ENCODE measurements at regions not wholly inside any gene's neighbourhood (a gene's known extent, or its start where the extent isn't known, plus 50 kb on each side); places are given as distances from the start of the nearest gene placed in this dataset.

DNA sequence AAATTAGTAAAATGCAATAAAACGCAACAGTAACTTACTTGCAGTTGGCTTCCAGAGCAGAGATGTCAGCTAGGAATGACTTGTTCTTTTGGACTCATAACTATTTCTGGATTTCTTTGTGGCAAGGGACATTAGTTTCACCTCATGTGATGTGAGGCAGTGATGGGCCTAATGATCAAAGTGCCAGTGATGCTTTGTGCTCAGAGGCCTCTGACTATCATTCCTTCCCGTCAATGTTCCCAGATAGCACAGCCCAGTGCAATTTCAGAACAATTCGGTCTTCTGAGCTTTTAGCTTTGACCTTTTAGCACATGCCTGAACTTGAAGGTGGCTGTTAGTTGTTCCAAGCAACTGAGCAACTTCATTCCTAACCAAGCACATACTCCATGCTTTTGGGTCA is 596.8 kb downstream of the TFAP2B start:
- no peak overlapping the region for H2AFZ ChIP-seq (ENCODE audit: low read depth)
- H3K27ac ChIP-seq: no peak overlapping the region
- H3K4me2 ChIP-seq: no peak overlapping the region
- H3K27me3 ChIP-seq (ENCODE audit: insufficient read depth, low read depth): no peaks in the 10 kb centered on the region
- no peak overlapping the region for H3K4me3 ChIP-seq (IDR thresholded peaks at IDR 0.05; ENCODE audit: insufficient read depth, low read depth, low read length)
- H4K20me1 ChIP-seq (ENCODE audit: insufficient read depth): no peaks in the 10 kb centered on the region
- H3K9ac ChIP-seq: no peak overlapping the region
- no peaks in the 10 kb centered on the region for H3K4me1 ChIP-seq (ENCODE audit: low read depth, poor library complexity, severe bottlenecking)
- H3K36me3 ChIP-seq (ENCODE audit: insufficient read depth): no peaks in the 10 kb centered on the region
- TF ChIP-seq, protein P1, sequence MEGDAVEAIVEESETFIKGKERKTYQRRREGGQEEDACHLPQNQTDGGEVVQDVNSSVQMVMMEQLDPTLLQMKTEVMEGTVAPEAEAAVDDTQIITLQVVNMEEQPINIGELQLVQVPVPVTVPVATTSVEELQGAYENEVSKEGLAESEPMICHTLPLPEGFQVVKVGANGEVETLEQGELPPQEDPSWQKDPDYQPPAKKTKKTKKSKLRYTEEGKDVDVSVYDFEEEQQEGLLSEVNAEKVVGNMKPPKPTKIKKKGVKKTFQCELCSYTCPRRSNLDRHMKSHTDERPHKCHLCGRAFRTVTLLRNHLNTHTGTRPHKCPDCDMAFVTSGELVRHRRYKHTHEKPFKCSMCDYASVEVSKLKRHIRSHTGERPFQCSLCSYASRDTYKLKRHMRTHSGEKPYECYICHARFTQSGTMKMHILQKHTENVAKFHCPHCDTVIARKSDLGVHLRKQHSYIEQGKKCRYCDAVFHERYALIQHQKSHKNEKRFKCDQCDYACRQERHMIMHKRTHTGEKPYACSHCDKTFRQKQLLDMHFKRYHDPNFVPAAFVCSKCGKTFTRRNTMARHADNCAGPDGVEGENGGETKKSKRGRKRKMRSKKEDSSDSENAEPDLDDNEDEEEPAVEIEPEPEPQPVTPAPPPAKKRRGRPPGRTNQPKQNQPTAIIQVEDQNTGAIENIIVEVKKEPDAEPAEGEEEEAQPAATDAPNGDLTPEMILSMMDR (conservative IDR thresholded peaks at IDR 0.05; ENCODE audit: low read depth, low read length): no peak
- H3K79me2 ChIP-seq (ENCODE audit: insufficient read depth, low read depth): no peaks in the 10 kb centered on the region

DNA sequence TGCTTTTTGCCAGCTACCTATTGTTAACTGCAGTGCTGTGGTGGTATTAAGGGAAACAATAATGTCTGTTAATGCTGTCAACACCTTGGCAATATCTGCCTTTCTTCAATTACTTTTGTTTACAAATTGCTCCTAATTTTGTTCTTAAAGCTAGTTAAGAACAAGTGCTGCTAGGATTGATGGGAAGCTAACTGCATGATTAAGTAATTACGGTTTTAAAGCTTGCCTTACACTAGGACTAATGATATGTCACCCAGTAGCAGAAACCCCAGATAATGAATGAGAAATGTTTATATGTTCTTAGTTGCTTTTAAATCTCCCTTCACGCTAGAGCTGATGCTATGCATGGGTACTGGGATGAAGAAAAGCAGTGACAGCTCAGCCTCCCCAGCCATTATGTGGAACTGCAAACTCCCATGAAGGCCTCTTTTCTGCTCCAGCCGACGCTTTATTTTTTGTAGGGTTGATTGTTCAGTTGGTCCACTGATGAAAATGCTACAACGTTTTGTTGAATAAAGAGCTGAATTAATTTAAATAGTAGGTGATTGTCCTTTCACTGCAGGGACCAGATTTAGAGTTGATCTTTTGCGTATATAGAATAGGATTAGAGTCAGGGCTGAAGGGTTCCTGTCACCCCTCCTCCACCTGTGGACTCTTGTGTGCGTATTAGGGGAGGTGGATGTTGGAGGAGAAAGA is 610.5 kb downstream of the TFAP2B start:
- TF ChIP-seq, protein P1 (conservative IDR thresholded peaks at IDR 0.05; ENCODE audit: low read depth, low read length): no peak
- H4K20me1 ChIP-seq (ENCODE audit: insufficient read depth): no peaks in the 10 kb centered on the region
- H3K79me2 ChIP-seq (ENCODE audit: insufficient read depth, low read depth): no peaks in the 10 kb centered on the region

DNA sequence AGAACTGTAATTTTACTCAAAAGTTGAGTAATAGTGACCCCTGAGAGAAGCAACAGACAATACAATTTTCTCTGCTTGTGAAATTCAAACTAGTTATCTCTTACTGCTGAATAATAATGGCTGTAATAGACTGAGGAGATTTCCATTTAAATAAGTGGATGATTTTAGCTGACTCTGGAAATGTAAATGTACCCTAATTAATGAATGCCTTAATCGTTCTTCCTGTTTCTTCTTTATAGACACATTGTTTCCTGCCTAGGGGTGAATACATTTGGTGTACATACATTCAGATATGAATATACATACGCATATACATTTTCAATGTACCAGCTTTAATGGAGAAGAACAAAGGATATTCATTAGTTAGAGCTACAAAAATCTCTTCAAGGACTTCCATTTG is 611.9 kb downstream of the TFAP2B start:
- Histone ChIP-seq H3K9ac (no peak overlapping the region), H3K27me3 (ENCODE audit: insufficient read depth, low read depth) (no peaks in the 10 kb centered on the region), H3K79me2 (ENCODE audit: insufficient read depth, low read depth) (no peaks in the 10 kb centered on the region), H4K20me1 (ENCODE audit: insufficient read depth) (no peaks in the 10 kb centered on the region), H3K4me2 (no peak overlapping the region), H2AFZ (ENCODE audit: low read depth) (no peak overlapping the region), H3K4me3 (IDR thresholded peaks at IDR 0.05; ENCODE audit: insufficient read depth, low read depth, low read length) (no peak overlapping the region), H3K27ac (no peak overlapping the region), H3K36me3 (ENCODE audit: insufficient read depth) (no peaks in the 10 kb centered on the region), H3K4me1 (ENCODE audit: low read depth, poor library complexity, severe bottlenecking) (no peaks in the 10 kb centered on the region)
- TF ChIP-seq, protein P1 (conservative IDR thresholded peaks at IDR 0.05; ENCODE audit: low read depth, low read length): no peak

More for the DNA sequence above, 610.5 kb downstream of the TFAP2B start:
- Histone ChIP-seq H3K36me3 (ENCODE audit: insufficient read depth) (no peaks in the 10 kb centered on the region), H3K4me3 (IDR thresholded peaks at IDR 0.05; ENCODE audit: insufficient read depth, low read depth, low read length) (no peak overlapping the region), H3K4me2 (no peak overlapping the region), H3K4me1 (ENCODE audit: low read depth, poor library complexity, severe bottlenecking) (no peaks in the 10 kb centered on the region), H3K27me3 (ENCODE audit: insufficient read depth, low read depth) (no peaks in the 10 kb centered on the region), H3K27ac (no peak overlapping the region), H3K9ac (no peak overlapping the region), H2AFZ (ENCODE audit: low read depth) (no peak overlapping the region)

DNA sequence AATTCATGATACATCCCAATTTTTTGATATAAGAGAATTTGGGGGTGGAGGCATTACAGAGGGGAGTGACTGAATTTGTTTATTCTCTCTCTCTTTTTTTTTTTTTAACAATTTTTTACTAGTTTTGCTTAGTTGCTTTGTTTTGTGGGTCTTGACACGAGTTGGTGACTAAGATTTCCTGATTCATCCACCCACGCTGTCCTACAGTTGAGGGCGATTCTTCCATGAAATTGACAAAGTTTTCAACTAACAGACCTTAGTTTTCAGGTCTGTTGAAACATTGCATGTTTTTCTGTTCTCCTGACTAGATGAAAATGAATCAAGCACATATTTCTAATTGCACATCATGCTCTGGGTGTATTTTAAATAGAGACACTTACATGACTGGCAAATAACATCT is 613.8 kb downstream of the TFAP2B start:
- H4K20me1 ChIP-seq (ENCODE audit: insufficient read depth): no peaks in the 10 kb centered on the region
- no peaks in the 10 kb centered on the region for H3K27me3 ChIP-seq (ENCODE audit: insufficient read depth, low read depth)
- no peak overlapping the region for H3K4me2 ChIP-seq
- H3K4me3 ChIP-seq (IDR thresholded peaks at IDR 0.05; ENCODE audit: insufficient read depth, low read depth, low read length): no peak overlapping the region
- H3K36me3 ChIP-seq (ENCODE audit: insufficient read depth): no peaks in the 10 kb centered on the region
- H3K4me1 ChIP-seq (ENCODE audit: low read depth, poor library complexity, severe bottlenecking): no peaks in the 10 kb centered on the region
- H3K9ac ChIP-seq: no peak overlapping the region
- TF ChIP-seq, protein P1 (conservative IDR thresholded peaks at IDR 0.05; ENCODE audit: low read depth, low read length): no peak
- H3K27ac ChIP-seq: no peak overlapping the region
- no peak overlapping the region for H2AFZ ChIP-seq (ENCODE audit: low read depth)
- no peaks in the 10 kb centered on the region for H3K79me2 ChIP-seq (ENCODE audit: insufficient read depth, low read depth)
